ENCODE measurements at regions not wholly inside any gene's neighbourhood (a gene's known extent, or its start where the extent isn't known, plus 50 kb on each side); places are given as distances from the start of the nearest gene placed in this dataset.

DNA sequence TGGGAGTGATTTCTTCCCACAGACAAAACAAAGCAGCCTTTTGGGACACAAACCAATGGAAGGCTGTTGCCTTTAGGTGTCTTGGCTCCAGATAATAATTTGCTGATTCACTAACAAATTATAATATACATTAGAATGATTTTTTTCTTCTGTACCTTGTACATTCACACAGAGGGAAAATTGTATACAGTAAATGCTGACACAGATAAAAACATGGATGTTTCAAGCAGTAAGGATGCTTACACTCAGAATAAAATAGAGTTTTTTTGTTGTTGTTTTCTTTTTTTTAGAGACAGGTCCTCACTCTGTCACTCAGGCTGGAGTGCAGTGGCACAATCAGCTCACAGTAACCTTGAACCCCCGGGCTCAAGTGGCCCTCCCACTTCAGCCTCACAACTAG, 109.2 kb upstream of the TRPC6 start:
- Histone ChIP-seq H2AFZ (ENCODE audit: low read length) (no peak overlapping the region), H2BK12ac (ENCODE audit: insufficient read length, low read depth, low read length) (no peak overlapping the region), H2BK5ac (ENCODE audit: insufficient read length, low read length) (no peak overlapping the region), H2BK15ac (ENCODE audit: low read depth, low read length) (no peak overlapping the region), H3K56ac (ENCODE audit: insufficient read length, low read depth, low read length) (no peak overlapping the region), H4K20me1 (ENCODE audit: control insufficient read depth, insufficient read depth, insufficient read length) (no peaks in the 10 kb centered on the region), H3K79me1 (ENCODE audit: insufficient read depth, low read depth, low read length, poor library complexity, severe bottlenecking) (no peaks in the 10 kb centered on the region), H3K9me3 (ENCODE audit: control insufficient read depth, low read depth, low read length) (no peaks in the 10 kb centered on the region), H3K23ac (ENCODE audit: insufficient read length, low read depth, low read length) (no peak overlapping the region), H3K4ac (ENCODE audit: low read depth, low read length) (no peak overlapping the region), H3K9ac (ENCODE audit: extremely low read depth, insufficient read length, low read length) (no peak overlapping the region), H3K23me2 (ENCODE audit: insufficient read length, low read depth, low read length, poor library complexity, severe bottlenecking) (no peaks in the 10 kb centered on the region), H3K79me2 (ENCODE audit: insufficient read depth, low read length) (no peaks in the 10 kb centered on the region), H4K91ac (ENCODE audit: insufficient read length, low read depth, low read length) (no peak overlapping the region), H3K27me3 (ENCODE audit: insufficient read depth, low read length) (no peaks in the 10 kb centered on the region), H3K14ac (ENCODE audit: insufficient read depth, low read length) (no peak overlapping the region), H2AK5ac (ENCODE audit: insufficient read length, low read length) (no peak overlapping the region), H2BK20ac (ENCODE audit: low read depth, low read length, poor library complexity, severe bottlenecking) (no peak overlapping the region), H3K4me1 (ENCODE audit: insufficient read depth, low read length) (peaks cover 2% of the 10 kb centered on the region; the same call in 1 of the 2 replicates), H2BK120ac (ENCODE audit: low read depth, low read length, poor library complexity, severe bottlenecking) (no peak overlapping the region), H4K8ac (replicated peaks; ENCODE audit: insufficient read length, low read depth, low read length) (no peak overlapping the region), H3T11ph (ENCODE audit: low read length) (no peak overlapping the region), H4K5ac (ENCODE audit: insufficient read length, low read depth, low read length) (no peak overlapping the region), H3K27ac (ENCODE audit: insufficient read length, low read depth, low read length) (no peak overlapping the region), H3K18ac (ENCODE audit: insufficient read length, low read depth, low read length) (no peak overlapping the region), H3K4me2 (ENCODE audit: insufficient read depth, insufficient read length, low read length) (no peak overlapping the region)
- Mint-ChIP-seq H3K9me3 (peaks cover 4% of the 10 kb centered on the region in 2 experiments; a peak in 4 of 5 replicates), H3K36me3 (ENCODE audit: insufficient read depth in 1 of 3, low read depth in 3 of 3) (peaks cover 0 to 18% (median 9%) of the 10 kb centered on the region in 3 experiments; a peak in 3 of 7 replicates), H3K27ac (no peak overlapping the region), H3K27me3 (ENCODE audit: low read depth) (no peaks in the 10 kb centered on the region), H3K4me1 (peaks cover 8 to 14% of the 10 kb centered on the region in 2 experiments), H3K4me3 (no peak overlapping the region)
- no peak for DNase-seq
- WGBS (ENCODE audit: extremely low coverage, insufficient read length, low lambda C conversion rate), result no CpG with 5 or more reads among the region's 1 CpG
- no peak for TF ChIP-seq CTCF (conservative IDR thresholded peaks at IDR 0.05)

All from H9 (cell line).